T-helper 1 cell treated with Interleukin-12 subunit alpha and Interleukin-12 subunit beta and Interleukin-4 antibody, amounts not matched to agents 30 μg/mL and 1 μg/mL, for 36 hours (primary cell): ENCODE measurements at regions not wholly inside any gene's neighbourhood (a gene's known extent, or its start where the extent isn't known, plus 50 kb on each side); places are given as distances from the start of the nearest gene placed in this dataset.

Experiments
- H3K27ac Mint-ChIP-seq: one replicate; pipeline ENCODE4 v1.8.0; 2021; ENCODE audit warnings: mild to moderate bottlenecking, mixed read lengths
- H3K27me3 Mint-ChIP-seq: one replicate; pipeline ENCODE4 v1.8.0; 2021; ENCODE audit warnings: low read depth, mixed read lengths
- H3K36me3 Mint-ChIP-seq: one replicate; pipeline ENCODE4 v1.8.0; 2021; ENCODE audit warnings: low read depth, mixed read lengths
- H3K4me1 Mint-ChIP-seq: one replicate; pipeline ENCODE4 v1.8.0; 2021; ENCODE audit warnings: low read depth, mixed read lengths
- H3K4me3 Mint-ChIP-seq: one replicate; pipeline ENCODE4 v1.8.0; 2021; ENCODE audit warnings: mild to moderate bottlenecking, moderate library complexity, mixed read lengths
- H3K9me3 Mint-ChIP-seq: one replicate; pipeline ENCODE4 v1.8.0; 2021; ENCODE audit warnings: mixed read lengths

- Mint-ChIP-seq H3K4me3 (no peak overlapping the region), H3K27me3 (peaks cover 8% of the 10 kb centered on the region), H3K36me3 (no peaks in the 10 kb centered on the region), H3K9me3 (no peaks in the 10 kb centered on the region), H3K27ac (no peak overlapping the region), H3K4me1 (no peaks in the 10 kb centered on the region)
These were observed 82.9 kb downstream of the ELOVL4 start for GRCh38 chr6:79864421-79864820.

- Mint-ChIP-seq H3K4me1 (no peaks in the 10 kb centered on the region), H3K27ac (no peak overlapping the region), H3K27me3 (peaks cover 8% of the 10 kb centered on the region), H3K9me3 (no peaks in the 10 kb centered on the region), H3K36me3 (no peaks in the 10 kb centered on the region), H3K4me3 (no peak overlapping the region)
These were observed 83.4 kb downstream of the ELOVL4 start for GRCh38 chr6:79864001-79864400.

- Mint-ChIP-seq H3K36me3 (no peaks in the 10 kb centered on the region), H3K9me3 (no peaks in the 10 kb centered on the region), H3K27ac (no peak overlapping the region), H3K4me3 (no peak overlapping the region), H3K4me1 (no peaks in the 10 kb centered on the region), H3K27me3 (peaks cover 8% of the 10 kb centered on the region)
These were observed 83.8 kb downstream of the ELOVL4 start for GRCh38 chr6:79863566-79863965.

GRCh38 chr6:79862711-79863110, 84.6 kb downstream of the ELOVL4 start:
- H3K4me3 Mint-ChIP-seq, result no peak overlapping the region
- H3K4me1 Mint-ChIP-seq, result no peaks in the 10 kb centered on the region
- no peak overlapping the region for H3K27ac Mint-ChIP-seq
- no peaks in the 10 kb centered on the region for H3K9me3 Mint-ChIP-seq
- H3K27me3 Mint-ChIP-seq, result peaks cover 8% of the 10 kb centered on the region
- no peaks in the 10 kb centered on the region for H3K36me3 Mint-ChIP-seq

- H3K27ac Mint-ChIP-seq, result no peak overlapping the region
- H3K4me3 Mint-ChIP-seq, result no peak overlapping the region
- no peaks in the 10 kb centered on the region for H3K9me3 Mint-ChIP-seq
- no peaks in the 10 kb centered on the region for H3K36me3 Mint-ChIP-seq
- no peaks in the 10 kb centered on the region for H3K4me1 Mint-ChIP-seq
- peaks cover 8% of the 10 kb centered on the region for H3K27me3 Mint-ChIP-seq
These were observed 85.2 kb downstream of the ELOVL4 start for GRCh38 chr6:79862126-79862525.

GRCh38 chr6:79861023-79861422, 86.3 kb downstream of the ELOVL4 start:
- Mint-ChIP-seq H3K36me3 (no peaks in the 10 kb centered on the region), H3K4me3 (no peak overlapping the region), H3K27ac (no peak overlapping the region), H3K27me3 (no peaks in the 10 kb centered on the region), H3K4me1 (no peaks in the 10 kb centered on the region), H3K9me3 (no peaks in the 10 kb centered on the region)

- peaks cover 12% of the 10 kb centered on the region for H3K27me3 Mint-ChIP-seq
- H3K36me3 Mint-ChIP-seq, result no peaks in the 10 kb centered on the region
- no peaks in the 10 kb centered on the region for H3K4me1 Mint-ChIP-seq
- H3K27ac Mint-ChIP-seq, result no peak overlapping the region
- no peak overlapping the region for H3K4me3 Mint-ChIP-seq
- no peaks in the 10 kb centered on the region for H3K9me3 Mint-ChIP-seq
These were observed 99.9 kb downstream of the ELOVL4 start for GRCh38 chr6:79847426-79847825.

- H3K27me3 Mint-ChIP-seq, result peaks cover 6% of the 10 kb centered on the region
- H3K27ac Mint-ChIP-seq, result no peak overlapping the region
- H3K4me1 Mint-ChIP-seq, result peaks cover 3% of the 10 kb centered on the region
- no peaks in the 10 kb centered on the region for H3K36me3 Mint-ChIP-seq
- H3K9me3 Mint-ChIP-seq, result no peaks in the 10 kb centered on the region
- no peak overlapping the region for H3K4me3 Mint-ChIP-seq
These were observed 104.8 kb downstream of the ELOVL4 start for GRCh38 chr6:79842376-79843040.

- no peaks in the 10 kb centered on the region for H3K36me3 Mint-ChIP-seq
- H3K4me1 Mint-ChIP-seq, result peaks cover 3% of the 10 kb centered on the region
- no peak overlapping the region for H3K4me3 Mint-ChIP-seq
- H3K27me3 Mint-ChIP-seq, result peaks cover 4% of the 10 kb centered on the region
- no peak overlapping the region for H3K27ac Mint-ChIP-seq
- no peaks in the 10 kb centered on the region for H3K9me3 Mint-ChIP-seq
These were observed 105.6 kb downstream of the ELOVL4 start for GRCh38 chr6:79841577-79842375.

GRCh38 chr6:79838851-79839250, 108.5 kb downstream of the ELOVL4 start:
- Mint-ChIP-seq H3K27ac (no peak overlapping the region), H3K27me3 (peaks cover 4% of the 10 kb centered on the region), H3K4me3 (no peak overlapping the region), H3K36me3 (no peaks in the 10 kb centered on the region), H3K9me3 (no peaks in the 10 kb centered on the region), H3K4me1 (peaks cover 3% of the 10 kb centered on the region)

GRCh38 chr6:79833964-79834284, 113.4 kb downstream of the ELOVL4 start:
- H3K4me3 Mint-ChIP-seq, result no peak overlapping the region
- H3K4me1 Mint-ChIP-seq, result no peaks in the 10 kb centered on the region
- no peaks in the 10 kb centered on the region for H3K9me3 Mint-ChIP-seq
- no peaks in the 10 kb centered on the region for H3K27me3 Mint-ChIP-seq
- no peak overlapping the region for H3K27ac Mint-ChIP-seq
- H3K36me3 Mint-ChIP-seq, result no peaks in the 10 kb centered on the region

GRCh38 chr6:79833264-79833963, 113.9 kb downstream of the ELOVL4 start:
- no peaks in the 10 kb centered on the region for H3K27me3 Mint-ChIP-seq
- no peak overlapping the region for H3K4me3 Mint-ChIP-seq
- H3K27ac Mint-ChIP-seq, result no peak overlapping the region
- no peaks in the 10 kb centered on the region for H3K9me3 Mint-ChIP-seq
- no peaks in the 10 kb centered on the region for H3K4me1 Mint-ChIP-seq
- H3K36me3 Mint-ChIP-seq, result no peaks in the 10 kb centered on the region

- Mint-ChIP-seq H3K27ac (no peak overlapping the region), H3K27me3 (no peaks in the 10 kb centered on the region), H3K4me1 (no peaks in the 10 kb centered on the region), H3K4me3 (no peak overlapping the region), H3K36me3 (no peaks in the 10 kb centered on the region), H3K9me3 (no peaks in the 10 kb centered on the region)
These were observed 114.6 kb downstream of the ELOVL4 start for GRCh38 chr6:79832723-79833122.

GRCh38 chr6:79824202-79824601, 123.2 kb downstream of the ELOVL4 start:
- H3K27me3 Mint-ChIP-seq, result peaks cover 10% of the 10 kb centered on the region

GRCh38 chr6:79821859-79822258, 125.5 kb downstream of the ELOVL4 start:
- no peaks in the 10 kb centered on the region for H3K36me3 Mint-ChIP-seq
- H3K27me3 Mint-ChIP-seq, result peaks cover 10% of the 10 kb centered on the region
- no peaks in the 10 kb centered on the region for H3K9me3 Mint-ChIP-seq
- H3K4me3 Mint-ChIP-seq, result no peak overlapping the region
- H3K4me1 Mint-ChIP-seq, result no peaks in the 10 kb centered on the region
- H3K27ac Mint-ChIP-seq, result no peak overlapping the region

More at GRCh38 chr6:79824202-79824601, 123.2 kb downstream of the ELOVL4 start:
- H3K27ac Mint-ChIP-seq, result no peak overlapping the region
- no peaks in the 10 kb centered on the region for H3K9me3 Mint-ChIP-seq
- no peak overlapping the region for H3K4me3 Mint-ChIP-seq
- H3K36me3 Mint-ChIP-seq, result no peaks in the 10 kb centered on the region
- H3K4me1 Mint-ChIP-seq, result no peaks in the 10 kb centered on the region
